GM18519 (cell line): ENCODE measurements at regions not wholly inside any gene's neighbourhood (a gene's known extent, or its start where the extent isn't known, plus 50 kb on each side); places are given as distances from the start of the nearest gene placed in this dataset.
"Not testable (repeated sequence)": the region's sequence is repeated elsewhere in the genome, so short reads cannot be mapped to it uniquely, and the experiment has no call there.

Experiments used
- ATAC-seq: cut with Tn5 transposase; IDR thresholded peaks from one replicate; pipeline ENCODE4 v1.9.1; 2021; ENCODE audit warnings: mild to moderate bottlenecking, moderate library complexity; ENCODE audit not compliant: unreplicated experiment, low FRiP score

- no peak for ATAC-seq
Measured at GRCh38 chr3:191148131-191148530, 50.9 kb upstream of the OSTN start.

GRCh38 chr3:191143224-191143623, 55.8 kb upstream of the OSTN start:
- ATAC-seq, result no peak

- no peak for ATAC-seq
Measured at GRCh38 chr3:191141728-191142127, 57.3 kb upstream of the OSTN start.

GRCh38 chr3:191139736-191140135, 59.3 kb upstream of the OSTN start:
- ATAC-seq, result no peak

GRCh38 chr3:191138937-191139336, 60.1 kb upstream of the OSTN start:
- peak; percentile 42 for ATAC-seq

GRCh38 chr3:191137708-191138107, 61.3 kb upstream of the OSTN start:
- ATAC-seq, result no peak

- ATAC-seq, result no peak
Measured at GRCh38 chr3:191136347-191136746, 62.7 kb upstream of the OSTN start.

- no peak for ATAC-seq
Measured at GRCh38 chr3:191135175-191135574, 63.9 kb upstream of the OSTN start.

GRCh38 chr3:191133359-191133758, 65.7 kb upstream of the OSTN start:
- no peak for ATAC-seq

GRCh38 chr3:191131305-191131704, 67.7 kb upstream of the OSTN start:
- no peak for ATAC-seq

GRCh38 chr3:191124891-191125290, 74.2 kb upstream of the OSTN start:
- ATAC-seq, result not testable (repeated sequence)

- ATAC-seq, result no peak
Measured at GRCh38 chr3:191123946-191124345, 75.1 kb upstream of the OSTN start.

- no peak for ATAC-seq
Measured at GRCh38 chr3:191123231-191123630, 75.8 kb upstream of the OSTN start.

- no peak for ATAC-seq
Measured at GRCh38 chr3:191120447-191121298, 78.4 kb upstream of the OSTN start.

- peak; percentile 54 for ATAC-seq
Measured at GRCh38 chr3:191119415-191120295, 79.4 kb upstream of the OSTN start.

- no peak for ATAC-seq
Measured at GRCh38 chr3:191111722-191112121, 87.3 kb upstream of the OSTN start.

- peak; percentile 75 for ATAC-seq
Measured at GRCh38 chr3:191105418-191105817, 93.6 kb upstream of the OSTN start.

GRCh38 chr3:191100516-191100915, 98.5 kb upstream of the OSTN start:
- ATAC-seq, result no peak

- ATAC-seq, result no peak
Measured at GRCh38 chr3:191094057-191094845, 104.8 kb upstream of the OSTN start.

GRCh38 chr3:191087391-191087790, 111.7 kb upstream of the OSTN start:
- ATAC-seq, result no peak

- ATAC-seq, result no peak
Measured at GRCh38 chr3:191085091-191085490, 114.0 kb upstream of the OSTN start.
